ENCODE measurements at regions not wholly inside any gene's neighbourhood (a gene's known extent, or its start where the extent isn't known, plus 50 kb on each side); places are given as distances from the start of the nearest gene placed in this dataset.

GRCh38 chr12:124685689-124686369 lies 118.4 kb upstream of the NCOR2 start:
- DNase-seq: peak; percentile 71 to 84
- peaks cover 46% of the 10 kb centered on the region for H3K79me1 ChIP-seq (ENCODE audit: low read length)
- no peak overlapping the region for H3K4ac ChIP-seq (ENCODE audit: low read depth, low read length)
- H3K27ac ChIP-seq (ENCODE audit: low read depth, low read length): no peak overlapping the region
- no CpG with 5 or more reads among the region's 18 CpGs for WGBS (ENCODE audit: extremely low coverage, insufficient coverage, insufficient read length)
- H2AK5ac ChIP-seq (ENCODE audit: low read length): no peak overlapping the region
- H3K36me3 ChIP-seq (ENCODE audit: control insufficient read depth in 1 of 2, insufficient read depth in 2 of 2, low read length in 2 of 2): no peaks in the 10 kb centered on the region
- no peak overlapping the region for H2AFZ ChIP-seq (ENCODE audit: insufficient read depth, low read length, poor library complexity)
- H3K4me1 ChIP-seq (ENCODE audit: control insufficient read depth in 1 of 2, insufficient read depth in 2 of 2, low read length in 2 of 2): peaks cover 46 to 51% of the 10 kb centered on the region in 2 experiments
- no peak overlapping the region for H3K4me3 ChIP-seq (ENCODE audit: low read depth, low read length)
- peak overlapping the region; percentile 50 for H2BK12ac ChIP-seq (ENCODE audit: low read length)
- H4K8ac ChIP-seq (ENCODE audit: low read depth, low read length): no peak overlapping the region
- no peak overlapping the region for H3K18ac ChIP-seq (ENCODE audit: low read length)
- H4K91ac ChIP-seq (ENCODE audit: low read depth, low read length): no peak overlapping the region
- no peak overlapping the region for H2BK5ac ChIP-seq (ENCODE audit: low read depth, low read length, poor library complexity)
- no peak overlapping the region for H3K4me2 ChIP-seq (ENCODE audit: low read length)
- H2BK120ac ChIP-seq (ENCODE audit: insufficient read depth, low read length, poor library complexity): peak overlapping the region; percentile 9
- no peak overlapping the region for H3K9ac ChIP-seq (ENCODE audit: low read length)
- H3K14ac ChIP-seq (ENCODE audit: low read length): no peak overlapping the region
- H3K27me3 ChIP-seq (ENCODE audit: insufficient read depth, low read length): no peaks in the 10 kb centered on the region
- peaks cover 7% of the 10 kb centered on the region for H3K79me2 ChIP-seq (ENCODE audit: control insufficient read depth, insufficient read depth, low read length, poor library complexity)
- no peak overlapping the region for H4K12ac ChIP-seq (ENCODE audit: low read depth, low read length)
- peaks cover 2% of the 10 kb centered on the region for H3K9me3 ChIP-seq (ENCODE audit: insufficient read depth, low read depth, low read length)
- H3K23ac ChIP-seq (ENCODE audit: low read length): no peak overlapping the region

- Histone ChIP-seq H3K4me2 (ENCODE audit: low read length) (no peak overlapping the region), H3K4me3 (ENCODE audit: low read depth, low read length) (no peak overlapping the region), H3K27me3 (ENCODE audit: insufficient read depth, low read length) (no peaks in the 10 kb centered on the region), H3K27ac (ENCODE audit: low read depth, low read length) (peak overlapping the region; percentile 15), H2BK120ac (ENCODE audit: insufficient read depth, low read length, poor library complexity) (peak overlapping the region; percentile 49), H4K8ac (ENCODE audit: low read depth, low read length) (peak overlapping the region; percentile 12), H4K12ac (ENCODE audit: low read depth, low read length) (no peak overlapping the region), H3K23ac (ENCODE audit: low read length) (no peak overlapping the region), H3K4me1 (ENCODE audit: control insufficient read depth in 1 of 2, insufficient read depth in 2 of 2, low read length in 2 of 2) (peaks cover 47 to 51% of the 10 kb centered on the region in 2 experiments), H3K36me3 (ENCODE audit: control insufficient read depth in 1 of 2, insufficient read depth in 2 of 2, low read length in 2 of 2) (no peaks in the 10 kb centered on the region), H3K4ac (ENCODE audit: low read depth, low read length) (no peak overlapping the region), H3K9me3 (ENCODE audit: insufficient read depth, low read depth, low read length) (no peaks in the 10 kb centered on the region), H2AFZ (ENCODE audit: insufficient read depth, low read length, poor library complexity) (no peak overlapping the region), H2BK12ac (ENCODE audit: low read length) (peak overlapping the region; percentile 72), H3K18ac (ENCODE audit: low read length) (peak overlapping the region; percentile 13), H3K9ac (ENCODE audit: low read length) (no peak overlapping the region), H3K14ac (ENCODE audit: low read length) (no peak overlapping the region), H2BK5ac (ENCODE audit: low read depth, low read length, poor library complexity) (no peak overlapping the region), H3K79me1 (ENCODE audit: low read length) (peaks cover 48% of the 10 kb centered on the region), H2AK5ac (ENCODE audit: low read length) (peak overlapping the region; percentile 36), H3K79me2 (ENCODE audit: control insufficient read depth, insufficient read depth, low read length, poor library complexity) (peaks cover 7% of the 10 kb centered on the region), H4K91ac (ENCODE audit: low read depth, low read length) (peak overlapping the region; percentile 33)
- no CpG with 5 or more reads among the region's 18 CpGs for WGBS (ENCODE audit: extremely low coverage, insufficient coverage, insufficient read length)
- peak; percentile 83 to 84 for DNase-seq
Observed at GRCh38 chr12:124684971-124685688, 117.7 kb upstream of the NCOR2 start.

GRCh38 chr12:124684496-124684895 lies 117.1 kb upstream of the NCOR2 start:
- WGBS (ENCODE audit: extremely low coverage, insufficient coverage, insufficient read length): no CpG with 5 or more reads among the region's 7 CpGs
- DNase-seq: peak; percentile 34 to 58

GRCh38 chr12:124683152-124684124 lies 116.0 kb upstream of the NCOR2 start:
- no peak overlapping the region for H3K4ac ChIP-seq (ENCODE audit: low read depth, low read length)
- no peaks in the 10 kb centered on the region for H3K27me3 ChIP-seq (ENCODE audit: insufficient read depth, low read length)
- H3K23ac ChIP-seq (ENCODE audit: low read length): no peak overlapping the region
- no peak overlapping the region for H2AFZ ChIP-seq (ENCODE audit: insufficient read depth, low read length, poor library complexity)
- H3K36me3 ChIP-seq (ENCODE audit: control insufficient read depth in 1 of 2, insufficient read depth in 2 of 2, low read length in 2 of 2): no peaks in the 10 kb centered on the region
- no peak overlapping the region for H4K12ac ChIP-seq (ENCODE audit: low read depth, low read length)
- H3K4me3 ChIP-seq (ENCODE audit: low read depth, low read length): no peak overlapping the region
- WGBS (ENCODE audit: extremely low coverage, insufficient coverage, insufficient read length): no CpG with 5 or more reads among the region's 16 CpGs
- H3K9ac ChIP-seq (ENCODE audit: low read length): no peak overlapping the region
- no peak overlapping the region for H3K4me2 ChIP-seq (ENCODE audit: low read length)
- peak overlapping the region; percentile 98 for H2BK12ac ChIP-seq (ENCODE audit: low read length)
- H3K4me1 ChIP-seq (ENCODE audit: control insufficient read depth in 1 of 2, insufficient read depth in 2 of 2, low read length in 2 of 2): peaks cover 54 to 62% of the 10 kb centered on the region in 2 experiments
- peak overlapping the region; percentile 18 for H2BK5ac ChIP-seq (ENCODE audit: low read depth, low read length, poor library complexity)
- H3K18ac ChIP-seq (ENCODE audit: low read length): no peak overlapping the region
- H3K27ac ChIP-seq (ENCODE audit: low read depth, low read length): peak overlapping the region; percentile 96
- peaks cover 54% of the 10 kb centered on the region for H3K79me1 ChIP-seq (ENCODE audit: low read length)
- H3K9me3 ChIP-seq (ENCODE audit: insufficient read depth, low read depth, low read length): no peaks in the 10 kb centered on the region
- peak overlapping the region; percentile 96 for H4K91ac ChIP-seq (ENCODE audit: low read depth, low read length)
- DNase-seq: peak; percentile 86 to 90
- H2AK5ac ChIP-seq (ENCODE audit: low read length): no peak overlapping the region
- H3K79me2 ChIP-seq (ENCODE audit: control insufficient read depth, insufficient read depth, low read length, poor library complexity): peaks cover 7% of the 10 kb centered on the region
- H3K14ac ChIP-seq (ENCODE audit: low read length): peak overlapping the region; percentile 14
- peak overlapping the region; percentile 8 for H4K8ac ChIP-seq (ENCODE audit: low read depth, low read length)
- peak overlapping the region; percentile 35 for H2BK120ac ChIP-seq (ENCODE audit: insufficient read depth, low read length, poor library complexity)

More at GRCh38 chr12:124684496-124684895, 117.1 kb upstream of the NCOR2 start:
- Histone ChIP-seq H3K9me3 (ENCODE audit: insufficient read depth, low read depth, low read length) (no peaks in the 10 kb centered on the region), H4K12ac (ENCODE audit: low read depth, low read length) (no peak overlapping the region), H4K91ac (ENCODE audit: low read depth, low read length) (peak overlapping the region; percentile 33), H3K36me3 (ENCODE audit: control insufficient read depth in 1 of 2, insufficient read depth in 2 of 2, low read length in 2 of 2) (no peaks in the 10 kb centered on the region), H2AFZ (ENCODE audit: insufficient read depth, low read length, poor library complexity) (no peak overlapping the region), H3K27me3 (ENCODE audit: insufficient read depth, low read length) (no peaks in the 10 kb centered on the region), H3K4me3 (ENCODE audit: low read depth, low read length) (no peak overlapping the region), H4K8ac (ENCODE audit: low read depth, low read length) (peak overlapping the region; percentile 12), H3K18ac (ENCODE audit: low read length) (peak overlapping the region; percentile 13), H3K4me1 (ENCODE audit: control insufficient read depth in 1 of 2, insufficient read depth in 2 of 2, low read length in 2 of 2) (peaks cover 47 to 54% of the 10 kb centered on the region in 2 experiments), H3K14ac (ENCODE audit: low read length) (no peak overlapping the region), H3K4ac (ENCODE audit: low read depth, low read length) (no peak overlapping the region), H3K79me1 (ENCODE audit: low read length) (peaks cover 52% of the 10 kb centered on the region), H2BK12ac (ENCODE audit: low read length) (peak overlapping the region; percentile 13), H3K9ac (ENCODE audit: low read length) (no peak overlapping the region), H3K27ac (ENCODE audit: low read depth, low read length) (peak overlapping the region; percentile 15), H2AK5ac (ENCODE audit: low read length) (no peak overlapping the region), H3K23ac (ENCODE audit: low read length) (no peak overlapping the region), H2BK5ac (ENCODE audit: low read depth, low read length, poor library complexity) (no peak overlapping the region), H3K79me2 (ENCODE audit: control insufficient read depth, insufficient read depth, low read length, poor library complexity) (peaks cover 7% of the 10 kb centered on the region), H3K4me2 (ENCODE audit: low read length) (no peak overlapping the region), H2BK120ac (ENCODE audit: insufficient read depth, low read length, poor library complexity) (peak overlapping the region; percentile 21)

Data from trophoblast cell (in vitro differentiated cells and primary cell).